H1 (cell line): ENCODE measurements at regions not wholly inside any gene's neighbourhood (a gene's known extent, or its start where the extent isn't known, plus 50 kb on each side); places are given as distances from the start of the nearest gene placed in this dataset.

ENCODE experiments used
- CTCF ChIA-PET: fragments of 300-600 bp; sonication (Branson Sonifier 250); formaldehyde crosslinking; loops from one replicate; lab custom pipeline; 2021; ENCODE audit not compliant: partially characterized antibody; lab: Charles Lee
- POLR2A ChIA-PET: fragments of 300-600 bp; sonication (Branson Sonifier 250); formaldehyde crosslinking; loops from one replicate; lab custom pipeline; 2021; ENCODE audit warnings: inconsistent platforms; ENCODE audit not compliant: partially characterized antibody; lab: Charles Lee
- DNase-seq, 2 experiments: peaks; one replicate each; pipeline versions ENCODE4 v3.0.0 to v3.0.0-alpha.2; 2010 to 2022; ENCODE audit warnings: low spot score in 2 of 2, low read depth in 1 of 2, mixed read lengths in 1 of 2
- FAIRE-seq: peaks from 2 replicates; lab custom pipeline; 2011; peaks lifted over from hg19 to GRCh38; lab: Jason Lieb, UNC
- H2AFZ ChIP-seq: 2 replicates; pipeline ENCODE4 v1.8.1; 2012; ENCODE audit warnings: low read length, inconsistent platforms
- H2AK5ac ChIP-seq: 2 replicates; pipeline ENCODE4 v1.6.1; 2013; ENCODE audit warnings: low read depth, low read length
- H2BK120ac ChIP-seq: replicated peaks from 2 replicates; pipeline ENCODE3; 2013; ENCODE audit warnings: low read depth, low read length, inconsistent platforms
- H2BK12ac ChIP-seq: 2 replicates; pipeline ENCODE4 v1.6.1; 2013; ENCODE audit warnings: low read depth, low read length
- H2BK15ac ChIP-seq: 2 replicates; pipeline ENCODE4 v1.6.1; 2013; ENCODE audit warnings: low read length
- H2BK20ac ChIP-seq: 2 replicates; pipeline ENCODE4 v1.6.1; 2013; ENCODE audit warnings: low read length
- H2BK5ac ChIP-seq: 2 replicates; pipeline ENCODE4 v1.6.1; 2013; ENCODE audit warnings: low read depth, low read length
- H3K14ac ChIP-seq: 2 replicates; pipeline ENCODE4 v1.6.1; 2013; ENCODE audit warnings: inconsistent platforms; ENCODE audit not compliant: insufficient read length
- H3K18ac ChIP-seq: 2 replicates; pipeline ENCODE4 v1.6.1; 2013; ENCODE audit warnings: low read length; ENCODE audit errors: extremely low read depth
- H3K23ac ChIP-seq: 2 replicates; pipeline ENCODE4 v1.6.1; 2013; ENCODE audit warnings: inconsistent platforms; ENCODE audit not compliant: insufficient read length
- H3K23me2 ChIP-seq: 2 replicates; pipeline ENCODE4 v1.6.1; 2013; ENCODE audit warnings: low read depth, low read length
- H3K27ac ChIP-seq: 2 replicates; pipeline ENCODE4 v1.6.1; 2011; ENCODE audit warnings: low read depth, low read length, inconsistent platforms
- H3K27me3 ChIP-seq, 4 experiments: replicated peaks in 1 of 4; 1 replicate in 1 of 4; 2 replicates in 3 of 4; pipeline versions ENCODE4 v1.6.1 to v1.8.1; 2011 to 2013; ENCODE audit warnings: low read length in 3 of 4, mild to moderate bottlenecking in 3 of 4, inconsistent platforms in 2 of 4, mixed read lengths in 2 of 4, moderate library complexity in 1 of 4; ENCODE audit not compliant: control insufficient read depth in 3 of 4, insufficient read depth in 3 of 4; ENCODE audit errors: extremely low read depth in 1 of 4
- H3K36me3 ChIP-seq, 4 experiments: 2 replicates each; pipeline versions ENCODE4 v1.6.1 to v1.8.1; 2011 to 2013; ENCODE audit warnings: mild to moderate bottlenecking in 4 of 4, low read length in 3 of 4, moderate library complexity in 2 of 4, control low read depth in 1 of 4, inconsistent platforms in 1 of 4; ENCODE audit not compliant: insufficient read depth in 4 of 4, control insufficient read depth in 2 of 4
- H3K4ac ChIP-seq: replicated peaks from 2 replicates; pipeline ENCODE3; 2013; ENCODE audit warnings: low read length, low read depth, mixed read lengths, inconsistent platforms; ENCODE audit not compliant: insufficient read length
- H3K4me1 ChIP-seq, 4 experiments: replicated peaks in 1 of 4; 1 replicate in 1 of 4; 2 replicates in 3 of 4; pipeline versions ENCODE4 v1.6.1 to v1.8.1; 2011 to 2013; ENCODE audit warnings: low read length in 3 of 4, inconsistent platforms in 2 of 4, mixed read lengths in 1 of 4; ENCODE audit not compliant: insufficient read depth in 4 of 4, control insufficient read depth in 3 of 4
- H3K4me2 ChIP-seq, 2 experiments: 2 replicates each; pipeline versions ENCODE4 v1.6.1 to v1.8.1; 2011 to 2013; ENCODE audit warnings: low read depth in 2 of 2, low read length in 2 of 2, control low read depth in 1 of 2, inconsistent platforms in 1 of 2, mild to moderate bottlenecking in 1 of 2; ENCODE audit not compliant: insufficient read depth in 1 of 2
- H3K4me3 ChIP-seq, 4 experiments: fragments of 200-600, 300-600 bp in 1 of 4; sonication (generic), shearing (Covaris generic), sonication (Bioruptor Twin) in 1 of 4; 2 replicates each; pipeline versions ENCODE4 v1.5.1 to v1.8.1; 2011 to 2016; ENCODE audit warnings: low read length in 4 of 4, low read depth in 3 of 4, control low read depth in 2 of 4, inconsistent platforms in 2 of 4, mild to moderate bottlenecking in 2 of 4, mixed read lengths in 1 of 4, moderate library complexity in 1 of 4; ENCODE audit not compliant: insufficient read depth in 2 of 4; ENCODE audit errors: extremely low read depth in 1 of 4
- H3K56ac ChIP-seq: replicated peaks from 2 replicates; pipeline ENCODE3; 2013; ENCODE audit warnings: low read depth, mild to moderate bottlenecking, mixed read lengths, low read length, inconsistent platforms; ENCODE audit not compliant: insufficient read length
- H3K79me1 ChIP-seq: 2 replicates; pipeline ENCODE4 v1.6.1; 2013; ENCODE audit warnings: low read depth, low read length, control low read depth
- H3K79me2 ChIP-seq, 2 experiments: 2 replicates each; pipeline versions ENCODE4 v1.6.1 to v1.8.1; 2012 to 2013; ENCODE audit warnings: low read length in 2 of 2, mild to moderate bottlenecking in 2 of 2, inconsistent platforms in 1 of 2; ENCODE audit not compliant: insufficient read depth in 2 of 2, control insufficient read depth in 1 of 2
- H3K9ac ChIP-seq, 4 experiments: replicated peaks in 1 of 4; 1 replicate in 1 of 4; 2 replicates in 3 of 4; pipeline versions ENCODE4 v1.6.1 to v1.8.1; 2011 to 2013; ENCODE audit warnings: low read depth in 3 of 4, low read length in 3 of 4, control low read depth in 2 of 4, mild to moderate bottlenecking in 2 of 4, moderate library complexity in 2 of 4, inconsistent platforms in 1 of 4; ENCODE audit errors: extremely low read depth in 1 of 4
- H3K9me3 ChIP-seq, 2 experiments: 2 replicates each; pipeline versions ENCODE4 v1.6.1 to v1.8.1; 2012 to 2013; ENCODE audit warnings: mild to moderate bottlenecking in 2 of 2, moderate library complexity in 2 of 2, control low read depth in 1 of 2, inconsistent platforms in 1 of 2, low read depth in 1 of 2, low read length in 1 of 2, mixed read lengths in 1 of 2; ENCODE audit not compliant: insufficient read depth in 2 of 2
- H4K20me1 ChIP-seq, 2 experiments: replicated peaks in 1 of 2; 2 replicates each; pipeline versions ENCODE3 to v1.8.1; 2011 to 2013; ENCODE audit warnings: inconsistent platforms in 2 of 2, low read length in 2 of 2, mild to moderate bottlenecking in 1 of 2; ENCODE audit not compliant: insufficient read depth in 2 of 2, control insufficient read depth in 1 of 2
- H4K5ac ChIP-seq: 2 replicates; pipeline ENCODE4 v1.6.1; 2013; ENCODE audit warnings: low read length, low read depth, mixed read lengths, inconsistent platforms; ENCODE audit not compliant: insufficient read length
- H4K8ac ChIP-seq: 2 replicates; pipeline ENCODE4 v1.8.0; 2013; ENCODE audit warnings: mild to moderate bottlenecking, moderate library complexity, low read length, inconsistent platforms; ENCODE audit not compliant: insufficient read depth; ENCODE audit errors: extremely low read depth
- H4K91ac ChIP-seq: replicated peaks from 2 replicates; pipeline ENCODE3; 2013; ENCODE audit warnings: low read length, mixed read lengths, inconsistent platforms; ENCODE audit not compliant: insufficient read length
- CTCF ChIP-seq, 3 experiments: IDR thresholded peaks; 1 replicate in 2 of 3; 2 replicates in 1 of 3; pipeline versions ENCODE4 v1.5.1 to v1.6.1; 2011; ENCODE audit warnings: low read length in 3 of 3, mild to moderate bottlenecking in 3 of 3, inconsistent platforms in 2 of 3, low read depth in 1 of 3, moderate library complexity in 1 of 3; ENCODE audit not compliant: insufficient read depth in 1 of 3; ENCODE audit errors: control extremely low read depth in 1 of 3
- RAD21 ChIP-seq, 2 experiments: IDR thresholded peaks in 1 of 2; conservative IDR thresholded peaks in 1 of 2; 2 replicates each; pipeline ENCODE4 v1.6.1; 2011; ENCODE audit warnings: low read depth in 2 of 2, low read length in 2 of 2, improper control_type of control experiment in 1 of 2, inconsistent platforms in 1 of 2, mild to moderate bottlenecking in 1 of 2, moderate library complexity in 1 of 2
- SP2 ChIP-seq: IDR thresholded peaks from 2 replicates; pipeline ENCODE4 v1.6.1; 2012; ENCODE audit warnings: mild to moderate bottlenecking, low read length, inconsistent platforms
- WGBS, 2 experiments: shearing (Covaris generic) in 1 of 2; methylation state at CpG; one replicate each; pipeline versions ENCODE4 v1.1.6 to v1.1.7; 2013 to 2015; ENCODE audit warnings: low lambda C conversion rate in 2 of 2, mixed read lengths in 2 of 2, inconsistent platforms in 1 of 2, low coverage in 1 of 2, missing lambda C conversion rate in 1 of 2; ENCODE audit not compliant: insufficient replicate concordance in 2 of 2, insufficient coverage in 1 of 2, insufficient read length in 1 of 2; ENCODE audit errors: extremely low coverage in 1 of 2, missing lambda C conversion rate in 1 of 2; 5-methylcytosine and 5-hydroxymethylcytosine counted together

DNA sequence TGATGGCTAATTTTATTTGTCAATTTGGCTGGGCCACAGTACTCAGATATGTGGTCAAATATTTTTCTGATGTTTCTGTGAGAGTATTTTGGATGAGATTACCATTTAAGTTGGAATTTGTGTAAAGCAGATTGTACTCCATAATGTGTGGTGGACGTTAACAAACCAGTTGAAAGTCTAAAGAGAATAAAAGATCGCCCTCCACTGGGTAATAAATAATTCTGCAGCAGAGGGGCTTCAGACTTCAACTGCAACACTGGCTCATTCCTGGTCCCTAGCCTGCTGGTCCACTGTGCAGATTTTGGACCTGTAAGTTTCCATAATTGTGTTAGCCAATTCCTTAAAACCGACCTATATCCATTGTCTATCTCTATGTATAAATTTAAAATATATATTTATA is 540.3 kb downstream of the PCDH18 start:
- FAIRE-seq: no peak
- DNase-seq: no peak

More for the DNA sequence above, 540.3 kb downstream of the PCDH18 start:
- no peak overlapping the region for H3K9ac ChIP-seq
- H3K79me1 ChIP-seq: no peaks in the 10 kb centered on the region
- H3K4me2 ChIP-seq: no peak overlapping the region
- H3K56ac ChIP-seq: no peak overlapping the region
- no peak overlapping the region for H3K27ac ChIP-seq
- H2BK5ac ChIP-seq: no peak overlapping the region
- H3K4me3 ChIP-seq: no peak overlapping the region
- POLR2A ChIA-PET: no interaction called here
- H2BK15ac ChIP-seq: no peak overlapping the region
- H4K91ac ChIP-seq: no peak overlapping the region
- H2BK20ac ChIP-seq: no peak overlapping the region
- H3K79me2 ChIP-seq: no peaks in the 10 kb centered on the region
- no peaks in the 10 kb centered on the region for H3K9me3 ChIP-seq
- no peak overlapping the region for H4K5ac ChIP-seq
- 70% methylated on average over 3 of the region's 3 CpGs; no CpG with 5 or more reads in 1 of the 2 experiments for WGBS, 2 experiments
- H4K8ac ChIP-seq: no peak overlapping the region
- H3K4ac ChIP-seq: no peak overlapping the region
- no peaks in the 10 kb centered on the region for H4K20me1 ChIP-seq
- no peaks in the 10 kb centered on the region for H3K27me3 ChIP-seq
- H2BK120ac ChIP-seq: no peak overlapping the region
- no peak overlapping the region for H2BK12ac ChIP-seq
- no peak overlapping the region for H3K23ac ChIP-seq
- no peak overlapping the region for H2AFZ ChIP-seq
- H3K4me1 ChIP-seq: no peaks in the 10 kb centered on the region
- H3K23me2 ChIP-seq: no peaks in the 10 kb centered on the region
- no peak for TF ChIP-seq SP2
- TF ChIP-seq CTCF (IDR thresholded peaks at IDR 0.05; ENCODE audit: control extremely low read depth in 1 of 3, insufficient read depth in 1 of 3, low read depth in 1 of 3, low read length in 3 of 3): peak in 1 of 3 experiments; percentile 22; a peak in 1 of 4 replicates
- TF ChIP-seq RAD21 (IDR thresholded peaks at IDR 0.05 in 1 of 2, conservative IDR thresholded peaks at IDR 0.05 in 1 of 2; ENCODE audit: low read depth in 2 of 2, low read length in 2 of 2): peak; percentile 40 to 54
- no peak overlapping the region for H3K14ac ChIP-seq
- no peak overlapping the region for H2AK5ac ChIP-seq
- CTCF ChIA-PET: interaction anchor here (1.2 to 1.3 kb wide), 3 partner anchors 10 to 136 kb away, joined by 3 read pairs; no protein-coding TSS in a partner anchor
- no peaks in the 10 kb centered on the region for H3K36me3 ChIP-seq
- H3K18ac ChIP-seq: no peak overlapping the region
